Esophagus muscularis mucosa (tissue), 3 donors: ENCODE measurements at regions not wholly inside any gene's neighbourhood (a gene's known extent, or its start where the extent isn't known, plus 50 kb on each side); places are given as distances from the start of the nearest gene placed in this dataset.

Experiments
- POLR2AphosphoS5 ChIP-seq, 2 donors: sonication (generic); formaldehyde crosslinking; IDR thresholded peaks; one replicate each; pipeline ENCODE4 v1.6.1; 2017; ENCODE audit warnings: antibody characterized with exemption in 2 of 2
- TF ChIP-seq, protein P1 (sequence below), 3 experiments: fragments of 200-600 bp in 2 of 3; fragments of 450-650 bp in 1 of 3; sonication (generic) in 2 of 3; IDR thresholded peaks; one replicate each; pipeline ENCODE4 v1.5.1; 2017 to 2019; ENCODE audit warnings: antibody characterized with exemption in 3 of 3, mild to moderate bottlenecking in 2 of 3, moderate library complexity in 1 of 3

DNA sequence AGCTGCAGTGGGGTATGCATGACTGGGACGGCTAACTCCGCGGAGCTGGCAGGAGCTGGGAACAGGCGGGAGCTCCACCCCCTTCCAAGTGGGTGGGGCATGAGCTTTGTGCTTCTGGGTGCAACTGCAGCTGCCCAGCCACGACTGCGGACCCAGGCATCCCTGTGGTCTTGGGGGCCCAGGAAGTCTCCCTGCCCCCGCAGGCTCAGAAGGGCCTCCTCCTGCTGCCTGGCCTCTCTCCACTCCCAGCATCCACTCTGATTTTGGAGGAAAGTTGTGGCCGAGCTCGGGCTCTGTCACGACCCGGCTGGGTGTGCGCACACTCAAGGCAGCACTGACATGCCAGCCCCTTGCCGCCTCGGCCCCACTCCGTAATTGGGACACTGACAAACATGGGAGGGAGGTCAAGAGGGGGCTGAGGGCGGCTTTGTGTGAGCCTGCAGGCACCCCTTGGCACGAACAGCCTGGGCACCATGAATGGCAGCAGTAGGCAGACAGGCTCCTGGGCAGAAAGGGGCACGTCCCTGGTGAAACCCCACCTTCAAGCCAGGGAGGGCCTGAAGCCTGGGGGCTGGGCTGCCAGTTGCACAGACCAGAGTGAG is 822.6 kb downstream of the GLUD2 start:
- TF ChIP-seq, protein P1, sequence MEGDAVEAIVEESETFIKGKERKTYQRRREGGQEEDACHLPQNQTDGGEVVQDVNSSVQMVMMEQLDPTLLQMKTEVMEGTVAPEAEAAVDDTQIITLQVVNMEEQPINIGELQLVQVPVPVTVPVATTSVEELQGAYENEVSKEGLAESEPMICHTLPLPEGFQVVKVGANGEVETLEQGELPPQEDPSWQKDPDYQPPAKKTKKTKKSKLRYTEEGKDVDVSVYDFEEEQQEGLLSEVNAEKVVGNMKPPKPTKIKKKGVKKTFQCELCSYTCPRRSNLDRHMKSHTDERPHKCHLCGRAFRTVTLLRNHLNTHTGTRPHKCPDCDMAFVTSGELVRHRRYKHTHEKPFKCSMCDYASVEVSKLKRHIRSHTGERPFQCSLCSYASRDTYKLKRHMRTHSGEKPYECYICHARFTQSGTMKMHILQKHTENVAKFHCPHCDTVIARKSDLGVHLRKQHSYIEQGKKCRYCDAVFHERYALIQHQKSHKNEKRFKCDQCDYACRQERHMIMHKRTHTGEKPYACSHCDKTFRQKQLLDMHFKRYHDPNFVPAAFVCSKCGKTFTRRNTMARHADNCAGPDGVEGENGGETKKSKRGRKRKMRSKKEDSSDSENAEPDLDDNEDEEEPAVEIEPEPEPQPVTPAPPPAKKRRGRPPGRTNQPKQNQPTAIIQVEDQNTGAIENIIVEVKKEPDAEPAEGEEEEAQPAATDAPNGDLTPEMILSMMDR (IDR thresholded peaks at IDR 0.05): no peak
- no peak for TF ChIP-seq POLR2AphosphoS5 (IDR thresholded peaks at IDR 0.05)
